Fibroblast of skin of back (primary cell): ENCODE measurements at regions not wholly inside any gene's neighbourhood (a gene's known extent, or its start where the extent isn't known, plus 50 kb on each side); places are given as distances from the start of the nearest gene placed in this dataset.
"Not testable (repeated sequence)": the region's sequence is repeated elsewhere in the genome, so short reads cannot be mapped to it uniquely, and the experiment has no call there.

Experiments used
- DNase-seq: peaks from one replicate; pipeline ENCODE4 v3.0.0-alpha.2; 2013

- no peak for DNase-seq
These were observed 1442.6 kb downstream of the SUCLG1 start for GRCh38 chr2:83016343-83017110.

- no peak for DNase-seq
These were observed 1443.2 kb downstream of the SUCLG1 start for GRCh38 chr2:83015900-83016299.

GRCh38 chr2:83015035-83015715 lies 1443.9 kb downstream of the SUCLG1 start:
- peak; percentile 30 for DNase-seq

- no peak for DNase-seq
These were observed 1444.6 kb downstream of the SUCLG1 start for GRCh38 chr2:83014462-83014861.

GRCh38 chr2:83006961-83007360 lies 1452.1 kb downstream of the SUCLG1 start:
- DNase-seq, result peak; percentile 80

- DNase-seq, result no peak
These were observed 1455.5 kb downstream of the SUCLG1 start for GRCh38 chr2:83003555-83003954.

GRCh38 chr2:83002706-83003105 lies 1456.4 kb downstream of the SUCLG1 start:
- no peak for DNase-seq

- no peak for DNase-seq
These were observed 1460.3 kb downstream of the SUCLG1 start for GRCh38 chr2:82998781-82999180.

- DNase-seq, result no peak
These were observed 1462.9 kb downstream of the SUCLG1 start for GRCh38 chr2:82996217-82996616.

- no peak for DNase-seq
These were observed 1464.9 kb downstream of the SUCLG1 start for GRCh38 chr2:82994151-82994550.

GRCh38 chr2:82993609-82994008 lies 1465.5 kb downstream of the SUCLG1 start:
- peak; percentile 47 for DNase-seq

GRCh38 chr2:82992968-82993367 lies 1466.1 kb downstream of the SUCLG1 start:
- no peak for DNase-seq

GRCh38 chr2:82987706-82988105 lies 1471.4 kb downstream of the SUCLG1 start:
- not testable (repeated sequence) for DNase-seq

GRCh38 chr2:82986899-82987298 lies 1472.2 kb downstream of the SUCLG1 start:
- DNase-seq, result no peak

GRCh38 chr2:82985572-82986197 lies 1473.4 kb downstream of the SUCLG1 start:
- DNase-seq, result no peak

- DNase-seq, result peak; percentile 27
These were observed 1490.7 kb downstream of the SUCLG1 start for GRCh38 chr2:82968358-82968757.

GRCh38 chr2:82964341-82964740 lies 1494.7 kb downstream of the SUCLG1 start:
- no peak for DNase-seq

- DNase-seq, result peak; percentile 66
These were observed 1499.4 kb downstream of the SUCLG1 start for GRCh38 chr2:82959727-82960126.

GRCh38 chr2:82954868-82955267 lies 1504.2 kb downstream of the SUCLG1 start:
- no peak for DNase-seq

GRCh38 chr2:82939211-82939610 lies 1519.9 kb downstream of the SUCLG1 start:
- no peak for DNase-seq

GRCh38 chr2:82938321-82938845 lies 1520.7 kb downstream of the SUCLG1 start:
- not testable (repeated sequence) for DNase-seq

GRCh38 chr2:82913566-82913965 lies 1545.5 kb downstream of the SUCLG1 start:
- DNase-seq, result peak; percentile 10

- DNase-seq, result no peak
These were observed 1563.0 kb downstream of the SUCLG1 start for GRCh38 chr2:82896117-82896516.
